ENCODE measurements at regions not wholly inside any gene's neighbourhood (a gene's known extent, or its start where the extent isn't known, plus 50 kb on each side); places are given as distances from the start of the nearest gene placed in this dataset.

- no peaks in the 10 kb centered on the region for H3K4me1 ChIP-seq
- TF ChIP-seq POLR2A (IDR thresholded peaks at IDR 0.05) = no peak
- TF ChIP-seq, protein P1, sequence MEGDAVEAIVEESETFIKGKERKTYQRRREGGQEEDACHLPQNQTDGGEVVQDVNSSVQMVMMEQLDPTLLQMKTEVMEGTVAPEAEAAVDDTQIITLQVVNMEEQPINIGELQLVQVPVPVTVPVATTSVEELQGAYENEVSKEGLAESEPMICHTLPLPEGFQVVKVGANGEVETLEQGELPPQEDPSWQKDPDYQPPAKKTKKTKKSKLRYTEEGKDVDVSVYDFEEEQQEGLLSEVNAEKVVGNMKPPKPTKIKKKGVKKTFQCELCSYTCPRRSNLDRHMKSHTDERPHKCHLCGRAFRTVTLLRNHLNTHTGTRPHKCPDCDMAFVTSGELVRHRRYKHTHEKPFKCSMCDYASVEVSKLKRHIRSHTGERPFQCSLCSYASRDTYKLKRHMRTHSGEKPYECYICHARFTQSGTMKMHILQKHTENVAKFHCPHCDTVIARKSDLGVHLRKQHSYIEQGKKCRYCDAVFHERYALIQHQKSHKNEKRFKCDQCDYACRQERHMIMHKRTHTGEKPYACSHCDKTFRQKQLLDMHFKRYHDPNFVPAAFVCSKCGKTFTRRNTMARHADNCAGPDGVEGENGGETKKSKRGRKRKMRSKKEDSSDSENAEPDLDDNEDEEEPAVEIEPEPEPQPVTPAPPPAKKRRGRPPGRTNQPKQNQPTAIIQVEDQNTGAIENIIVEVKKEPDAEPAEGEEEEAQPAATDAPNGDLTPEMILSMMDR (IDR thresholded peaks at IDR 0.05) = no peak
- no peak overlapping the region for H3K27ac ChIP-seq
- H3K4me3 ChIP-seq = no peak overlapping the region
- DNase-seq = no peak
- no peaks in the 10 kb centered on the region for H3K9me3 ChIP-seq
- no peaks in the 10 kb centered on the region for H3K27me3 ChIP-seq
- no peaks in the 10 kb centered on the region for H3K36me3 ChIP-seq
Measured at GRCh38 chr5:120072068-120072761, 391.9 kb upstream of the PRR16 start.

- no peak overlapping the region for H3K27ac ChIP-seq
- no peaks in the 10 kb centered on the region for H3K9me3 ChIP-seq
- no peaks in the 10 kb centered on the region for H3K4me1 ChIP-seq
- no peaks in the 10 kb centered on the region for H3K36me3 ChIP-seq
- DNase-seq = no peak
- H3K27me3 ChIP-seq = no peaks in the 10 kb centered on the region
- H3K4me3 ChIP-seq = no peak overlapping the region
- TF ChIP-seq, protein P1 (IDR thresholded peaks at IDR 0.05) = no peak
- TF ChIP-seq POLR2A (IDR thresholded peaks at IDR 0.05) = no peak
Measured at GRCh38 chr5:120073722-120074121, 390.4 kb upstream of the PRR16 start.

DNA sequence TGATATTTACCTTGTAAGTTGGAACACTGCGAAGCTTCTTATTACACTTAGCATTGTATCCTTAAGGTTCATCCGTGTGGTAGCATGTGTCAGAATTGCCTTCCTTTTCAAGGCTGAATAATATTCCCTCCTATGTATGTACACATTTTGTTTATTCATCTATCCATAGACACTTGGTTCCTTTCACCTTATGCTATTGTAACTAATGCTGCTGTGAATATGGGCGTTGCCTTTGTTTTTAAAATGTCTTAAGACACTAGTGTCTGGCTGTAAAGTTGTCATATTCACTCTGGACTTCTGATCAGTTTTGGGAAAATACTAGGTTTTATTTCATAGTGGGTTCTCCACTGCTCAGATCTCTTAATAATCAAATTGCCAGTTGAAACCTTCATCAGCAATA is 383.3 kb upstream of the PRR16 start:
- TF ChIP-seq, protein P1 (IDR thresholded peaks at IDR 0.05) = no peak
- no peak for TF ChIP-seq POLR2A (IDR thresholded peaks at IDR 0.05)
- no peaks in the 10 kb centered on the region for H3K9me3 ChIP-seq
- no peaks in the 10 kb centered on the region for H3K27me3 ChIP-seq

DNA sequence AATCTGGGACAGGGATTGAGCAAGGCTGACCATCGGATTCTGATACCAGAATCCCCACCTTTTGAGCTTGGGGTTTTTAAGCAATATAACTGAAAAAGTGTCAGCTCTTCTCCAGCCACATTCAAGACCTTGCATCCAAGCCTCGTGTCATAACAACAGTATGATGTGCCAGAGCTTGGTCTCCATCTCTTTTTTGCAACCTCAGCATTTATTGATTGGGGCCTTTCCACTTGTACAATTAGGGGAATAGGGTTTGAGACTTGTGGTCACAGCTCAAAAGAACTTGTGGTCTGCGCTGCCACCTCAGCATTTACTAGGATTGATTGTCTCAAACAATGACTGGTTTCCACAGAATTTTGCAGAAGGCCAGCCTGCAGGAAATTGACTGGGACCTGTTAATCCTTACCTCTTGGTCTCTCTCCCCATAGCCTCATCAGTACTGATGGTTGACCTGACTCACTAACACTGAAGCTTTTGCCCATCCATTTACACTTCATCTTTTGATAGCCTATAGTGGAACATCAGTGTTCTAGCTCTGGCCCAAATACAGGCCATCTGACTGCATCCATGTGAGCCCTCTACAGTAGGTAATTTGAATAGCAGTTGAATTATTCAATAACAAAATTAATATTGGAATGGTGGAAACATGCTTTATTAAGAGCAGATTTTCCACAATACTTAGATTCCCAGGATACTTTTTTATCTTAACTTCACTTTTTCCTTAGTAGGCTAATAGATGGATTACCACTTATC is 381.6 kb upstream of the PRR16 start:
- DNase-seq = no peak
- H3K4me1 ChIP-seq = no peaks in the 10 kb centered on the region
- H3K9me3 ChIP-seq = no peaks in the 10 kb centered on the region
- H3K4me3 ChIP-seq = no peak overlapping the region
- H3K27ac ChIP-seq = no peak overlapping the region
- no peaks in the 10 kb centered on the region for H3K36me3 ChIP-seq
- H3K27me3 ChIP-seq = no peaks in the 10 kb centered on the region
- TF ChIP-seq, protein P1 (IDR thresholded peaks at IDR 0.05) = no peak
- no peak for TF ChIP-seq POLR2A (IDR thresholded peaks at IDR 0.05)

More for the DNA sequence above, 383.3 kb upstream of the PRR16 start:
- no peaks in the 10 kb centered on the region for H3K4me1 ChIP-seq
- H3K4me3 ChIP-seq = no peak overlapping the region
- DNase-seq = no peak
- H3K36me3 ChIP-seq = no peaks in the 10 kb centered on the region
- no peak overlapping the region for H3K27ac ChIP-seq

GRCh38 chr5:120083851-120084542 is 380.1 kb upstream of the PRR16 start:
- TF ChIP-seq, protein P1 (IDR thresholded peaks at IDR 0.05) = no peak
- TF ChIP-seq POLR2A (IDR thresholded peaks at IDR 0.05) = no peak
- no peak overlapping the region for H3K27ac ChIP-seq
- no peaks in the 10 kb centered on the region for H3K9me3 ChIP-seq

More at GRCh38 chr5:120083851-120084542, 380.1 kb upstream of the PRR16 start:
- Histone ChIP-seq H3K27me3 (no peaks in the 10 kb centered on the region), H3K36me3 (no peaks in the 10 kb centered on the region), H3K4me3 (no peak overlapping the region), H3K4me1 (no peaks in the 10 kb centered on the region)
- DNase-seq = no peak
